Activated B cell treated with CpG ODN at 0.5 μM for 24 hours (primary cell): ENCODE measurements at regions not wholly inside any gene's neighbourhood (a gene's known extent, or its start where the extent isn't known, plus 50 kb on each side); places are given as distances from the start of the nearest gene placed in this dataset.

ENCODE experiments used
- ATAC-seq: fragments of 200-7000 bp; cut with Tn5 transposase; one replicate; pipeline ENCODE4 v1.10.0; 2021; ENCODE audit warnings: low read depth, mild to moderate bottlenecking, moderate library complexity
- CTCF ChIA-PET: fragments of 350-600 bp; sonication (Branson Sonifier 250); formaldehyde crosslinking; loops from one replicate; lab custom pipeline; 2021; ENCODE audit warnings: antibody characterized with exemption; lab: Charles Lee
- POLR2A ChIA-PET: fragments of 350-600 bp; sonication (Branson Sonifier 250); formaldehyde crosslinking; loops from one replicate; lab custom pipeline; 2021; ENCODE audit warnings: antibody characterized with exemption; lab: Charles Lee
- DNase-seq: peaks from one replicate; pipeline ENCODE4 v3.0.0; 2022
- H3K27ac Mint-ChIP-seq: one replicate; pipeline ENCODE4 v1.8.0; 2020; ENCODE audit warnings: mixed read lengths
- H3K27me3 Mint-ChIP-seq: one replicate; pipeline ENCODE4 v1.8.0; 2021; ENCODE audit warnings: mixed read lengths
- H3K36me3 Mint-ChIP-seq: one replicate; pipeline ENCODE4 v1.8.0; 2021; ENCODE audit warnings: low read depth, mixed read lengths
- H3K4me1 Mint-ChIP-seq: one replicate; pipeline ENCODE4 v1.8.0; 2021; ENCODE audit warnings: mixed read lengths
- H3K4me3 Mint-ChIP-seq: one replicate; pipeline ENCODE4 v1.8.0; 2020; ENCODE audit warnings: mild to moderate bottlenecking, mixed read lengths
- H3K9me3 Mint-ChIP-seq: one replicate; pipeline ENCODE4 v1.8.0; 2020; ENCODE audit warnings: mixed read lengths
- CTCF ChIP-seq: fragments of 200-600 bp; IDR thresholded peaks from one replicate; pipeline ENCODE4 v1.8.0; 2022; ENCODE audit warnings: antibody characterized with exemption, mild to moderate bottlenecking
- intact Hi-C: fragments of 100-400 bp; cut with micrococcal nuclease; formaldehyde crosslinking; loops from one replicate; pipeline ENCODE4 v1.15.1; 2024

- CTCF ChIA-PET = no interaction called here
- no peak overlapping the region for H3K27ac Mint-ChIP-seq
- ATAC-seq (no peak), DNase-seq (no peak)
- H3K4me1 Mint-ChIP-seq = no peaks in the 10 kb centered on the region
- POLR2A ChIA-PET = no interaction called here
- TF ChIP-seq CTCF = no peak
- peaks cover 13% of the 10 kb centered on the region for H3K27me3 Mint-ChIP-seq
- no peaks in the 10 kb centered on the region for H3K36me3 Mint-ChIP-seq
- intact Hi-C loops = no loop called here
- H3K9me3 Mint-ChIP-seq = no peaks in the 10 kb centered on the region
- no peak overlapping the region for H3K4me3 Mint-ChIP-seq
Measured at GRCh38 chr18:11501352-11501751, 108.0 kb upstream of the SLC35G4 start.

GRCh38 chr18:11500153-11501122 is 109.0 kb upstream of the SLC35G4 start:
- no peak for TF ChIP-seq CTCF
- H3K4me3 Mint-ChIP-seq = no peak overlapping the region
- H3K9me3 Mint-ChIP-seq = no peaks in the 10 kb centered on the region
- peaks cover 13% of the 10 kb centered on the region for H3K27me3 Mint-ChIP-seq
- CTCF ChIA-PET = no interaction called here
- POLR2A ChIA-PET = no interaction called here
- ATAC-seq (no peak), DNase-seq (no peak)
- intact Hi-C loops = no loop called here
- H3K36me3 Mint-ChIP-seq = no peaks in the 10 kb centered on the region
- H3K4me1 Mint-ChIP-seq = no peaks in the 10 kb centered on the region
- H3K27ac Mint-ChIP-seq = no peak overlapping the region

GRCh38 chr18:11498821-11499220 is 110.6 kb upstream of the SLC35G4 start:
- H3K4me1 Mint-ChIP-seq = no peaks in the 10 kb centered on the region
- H3K27ac Mint-ChIP-seq = no peak overlapping the region
- H3K36me3 Mint-ChIP-seq = no peaks in the 10 kb centered on the region

GRCh38 chr18:11497585-11497984 is 111.8 kb upstream of the SLC35G4 start:
- Mint-ChIP-seq H3K27me3 (peaks cover 13% of the 10 kb centered on the region), H3K27ac (no peak overlapping the region), H3K36me3 (no peaks in the 10 kb centered on the region), H3K4me1 (no peaks in the 10 kb centered on the region), H3K4me3 (no peak overlapping the region), H3K9me3 (no peaks in the 10 kb centered on the region)
- POLR2A ChIA-PET = no interaction called here
- TF ChIP-seq CTCF = no peak
- no peak for DNase-seq
- intact Hi-C loops = no loop called here
- CTCF ChIA-PET = no interaction called here
- ATAC-seq = no peak

More at GRCh38 chr18:11498821-11499220, 110.6 kb upstream of the SLC35G4 start:
- CTCF ChIA-PET = no interaction called here
- Mint-ChIP-seq H3K9me3 (no peaks in the 10 kb centered on the region), H3K4me3 (no peak overlapping the region), H3K27me3 (peaks cover 13% of the 10 kb centered on the region)
- ATAC-seq (no peak), DNase-seq (no peak)
- intact Hi-C loops = no loop called here
- no peak for TF ChIP-seq CTCF
- POLR2A ChIA-PET = no interaction called here

- intact Hi-C loops = no loop called here
- peaks cover 11% of the 10 kb centered on the region for H3K27me3 Mint-ChIP-seq
- ChIA-PET CTCF (no interaction called here), POLR2A (no interaction called here)
- no peak for TF ChIP-seq CTCF
- no peak overlapping the region for H3K4me3 Mint-ChIP-seq
- H3K27ac Mint-ChIP-seq = no peak overlapping the region
- ATAC-seq (no peak), DNase-seq (no peak)
- no peaks in the 10 kb centered on the region for H3K4me1 Mint-ChIP-seq
- H3K36me3 Mint-ChIP-seq = no peaks in the 10 kb centered on the region
- no peaks in the 10 kb centered on the region for H3K9me3 Mint-ChIP-seq
Measured at GRCh38 chr18:11496526-11497172, 112.7 kb upstream of the SLC35G4 start.
